WTC11 (cell line): ENCODE measurements at regions not wholly inside any gene's neighbourhood (a gene's known extent, or its start where the extent isn't known, plus 50 kb on each side); places are given as distances from the start of the nearest gene placed in this dataset.

Experiments
- ATAC-seq: fragments of 200-7000 bp; cut with Tn5 transposase; 2 replicates; pipeline ENCODE4 v1.10.0; 2021; ENCODE audit warnings: mild to moderate bottlenecking, moderate library complexity
- CTCF ChIA-PET: fragments of 300-600 bp; sonication (Branson Sonifier 250); formaldehyde crosslinking; loops from one replicate; lab custom pipeline; 2021; ENCODE audit warnings: antibody characterized with exemption; lab: Charles Lee
- POLR2A ChIA-PET: fragments of 350-600 bp; sonication (Branson Sonifier 250); formaldehyde crosslinking; loops from one replicate; lab custom pipeline; 2021; ENCODE audit warnings: antibody characterized with exemption; lab: Charles Lee
- DNase-seq: peaks from one replicate; pipeline ENCODE4 v3.0.0; 2021; ENCODE audit warnings: low spot score
- H3K27ac Mint-ChIP-seq: 2 replicates; pipeline ENCODE4 v1.8.0; 2021; ENCODE audit warnings: mixed read lengths
- H3K27me3 Mint-ChIP-seq: 2 replicates; pipeline ENCODE4 v1.8.0; 2021; ENCODE audit warnings: low read depth, mild to moderate bottlenecking, moderate library complexity, mixed read lengths
- H3K36me3 Mint-ChIP-seq: 2 replicates; pipeline ENCODE4 v1.8.0; 2021; ENCODE audit warnings: mixed read lengths
- H3K4me1 Mint-ChIP-seq: 2 replicates; pipeline ENCODE4 v1.8.0; 2022; ENCODE audit warnings: mixed read lengths
- H3K4me3 Mint-ChIP-seq: 2 replicates; pipeline ENCODE4 v1.8.0; 2021; ENCODE audit warnings: mild to moderate bottlenecking, moderate library complexity, mixed read lengths
- H3K9me3 Mint-ChIP-seq: 2 replicates; pipeline ENCODE4 v1.8.0; 2021; ENCODE audit warnings: mixed read lengths
- ARID4B ChIP-seq: sonication (generic); formaldehyde crosslinking; IDR thresholded peaks from 2 replicates; pipeline ENCODE4 v1.8.0; 2023; ENCODE audit warnings: missing genetic modification reagents, mild to moderate bottlenecking, borderline replicate concordance
- CREB1 ChIP-seq: sonication (generic); formaldehyde crosslinking; IDR thresholded peaks from 2 replicates; pipeline ENCODE4 v1.8.0; 2023; ENCODE audit warnings: mild to moderate bottlenecking, missing genetic modification reagents
- E2F1 ChIP-seq: sonication (generic); formaldehyde crosslinking; IDR thresholded peaks from 2 replicates; pipeline ENCODE4 v1.8.0; 2022; ENCODE audit warnings: mild to moderate bottlenecking, missing genetic modification reagents
- GTF2I ChIP-seq: fragments of 250-450 bp; sonication (Bioruptor Pico); conservative IDR thresholded peaks from 2 replicates; pipeline ENCODE4 v1.4.0; 2021; ENCODE audit warnings: mild to moderate bottlenecking
- NFE2L1 ChIP-seq: sonication (generic); formaldehyde crosslinking; IDR thresholded peaks from 2 replicates; pipeline ENCODE4 v1.8.1; 2023; ENCODE audit warnings: missing genetic modification reagents
- SP1 ChIP-seq: sonication (generic); formaldehyde crosslinking; conservative IDR thresholded peaks from 2 replicates; pipeline ENCODE4 v1.8.1; 2022; ENCODE audit warnings: missing genetic modification reagents
- STAT6 ChIP-seq: sonication (generic); formaldehyde crosslinking; conservative IDR thresholded peaks from 2 replicates; pipeline ENCODE4 v1.8.1; 2023; ENCODE audit warnings: mild to moderate bottlenecking, low read depth, missing genetic modification reagents, moderate library complexity
- ZMAT4 ChIP-seq: fragments of 250-450 bp; sonication (Bioruptor Pico); IDR thresholded peaks from 2 replicates; pipeline ENCODE4 v1.9.0; 2021; ENCODE audit warnings: mild to moderate bottlenecking
- ZNF121 ChIP-seq: sonication (generic); formaldehyde crosslinking; IDR thresholded peaks from 2 replicates; pipeline ENCODE4 v1.8.0; 2023; ENCODE audit warnings: missing genetic modification reagents
- ZNF423 ChIP-seq: fragments of 250-450 bp; sonication (Bioruptor Pico); IDR thresholded peaks from 2 replicates; pipeline ENCODE4 v2.1.2; 2022; ENCODE audit warnings: mild to moderate bottlenecking, moderate library complexity

- CTCF ChIA-PET, result interaction anchor here (1.3 to 3.0 kb wide), 2 partner anchors 30 to 92 kb away, joined by 3 to 16 read pairs; no protein-coding TSS in a partner anchor
- H3K27me3 Mint-ChIP-seq, result peaks cover 47% of the 10 kb centered on the region
These were observed 114.7 kb upstream of the LINGO1 start for GRCh38 chr15:77747175-77748077.

More at GRCh38 chr15:77747175-77748077, 114.7 kb upstream of the LINGO1 start:
- Mint-ChIP-seq H3K9me3 (no peaks in the 10 kb centered on the region), H3K4me1 (peaks cover 21% of the 10 kb centered on the region), H3K27ac (no peak overlapping the region), H3K36me3 (no peaks in the 10 kb centered on the region), H3K4me3 (no peak overlapping the region)
- ATAC-seq (no peak), DNase-seq (no peak)
- TF ChIP-seq NFE2L1 (CRISPR knock-in tag), result no peak
- no peak for TF ChIP-seq STAT6 (CRISPR knock-in tag)
- TF ChIP-seq SP1, result no peak
- no peak for TF ChIP-seq ARID4B (CRISPR knock-in tag)
- no peak for TF ChIP-seq GTF2I
- no peak for TF ChIP-seq ZNF423 (CRISPR knock-in tag)
- TF ChIP-seq CREB1 (CRISPR knock-in tag), result no peak
- TF ChIP-seq ZNF121 (CRISPR knock-in tag), result no peak
- no peak for TF ChIP-seq ZMAT4
- no peak for TF ChIP-seq E2F1 (CRISPR knock-in tag)
- POLR2A ChIA-PET, result no interaction called here
